Testis (tissue), 2 donors: ENCODE measurements at regions not wholly inside any gene's neighbourhood (a gene's known extent, or its start where the extent isn't known, plus 50 kb on each side); places are given as distances from the start of the nearest gene placed in this dataset.

Experiments
- POLR2A ChIP-seq: fragments of 450-650 bp; IDR thresholded peaks from one replicate; pipeline ENCODE4 v1.6.1; 2017; ENCODE audit warnings: antibody characterized with exemption, mild to moderate bottlenecking, moderate library complexity
- TF ChIP-seq, protein P1 (sequence below), 3 experiments: fragments of 450-650 bp in 2 of 3; fragments of 200-600 bp in 1 of 3; sonication (generic) in 1 of 3; IDR thresholded peaks; one replicate each; pipeline ENCODE4 v1.5.1; 2016 to 2019; ENCODE audit warnings: antibody characterized with exemption in 3 of 3, mild to moderate bottlenecking in 2 of 3, moderate library complexity in 1 of 3

DNA sequence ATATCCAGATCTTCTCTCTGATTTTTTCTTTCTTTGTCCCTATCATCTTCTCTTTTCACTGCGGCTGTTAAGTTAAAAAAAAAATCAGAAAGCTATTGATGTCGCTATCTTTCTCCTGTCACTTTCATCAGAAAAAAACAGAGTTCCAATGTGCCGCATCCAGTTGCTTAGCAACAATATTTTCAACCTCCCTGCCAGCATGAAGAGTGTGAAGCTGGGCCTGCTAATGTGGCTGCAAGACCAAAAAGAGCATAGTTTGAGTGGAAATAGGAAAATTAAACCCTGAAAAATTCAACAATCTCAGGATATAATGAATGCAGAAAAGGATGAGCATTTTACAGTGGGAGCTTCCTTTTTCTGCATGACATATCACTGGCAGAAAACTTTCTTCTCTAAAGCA, 1025.4 kb upstream of the LRFN5 start:
- TF ChIP-seq, protein P1, sequence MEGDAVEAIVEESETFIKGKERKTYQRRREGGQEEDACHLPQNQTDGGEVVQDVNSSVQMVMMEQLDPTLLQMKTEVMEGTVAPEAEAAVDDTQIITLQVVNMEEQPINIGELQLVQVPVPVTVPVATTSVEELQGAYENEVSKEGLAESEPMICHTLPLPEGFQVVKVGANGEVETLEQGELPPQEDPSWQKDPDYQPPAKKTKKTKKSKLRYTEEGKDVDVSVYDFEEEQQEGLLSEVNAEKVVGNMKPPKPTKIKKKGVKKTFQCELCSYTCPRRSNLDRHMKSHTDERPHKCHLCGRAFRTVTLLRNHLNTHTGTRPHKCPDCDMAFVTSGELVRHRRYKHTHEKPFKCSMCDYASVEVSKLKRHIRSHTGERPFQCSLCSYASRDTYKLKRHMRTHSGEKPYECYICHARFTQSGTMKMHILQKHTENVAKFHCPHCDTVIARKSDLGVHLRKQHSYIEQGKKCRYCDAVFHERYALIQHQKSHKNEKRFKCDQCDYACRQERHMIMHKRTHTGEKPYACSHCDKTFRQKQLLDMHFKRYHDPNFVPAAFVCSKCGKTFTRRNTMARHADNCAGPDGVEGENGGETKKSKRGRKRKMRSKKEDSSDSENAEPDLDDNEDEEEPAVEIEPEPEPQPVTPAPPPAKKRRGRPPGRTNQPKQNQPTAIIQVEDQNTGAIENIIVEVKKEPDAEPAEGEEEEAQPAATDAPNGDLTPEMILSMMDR (IDR thresholded peaks at IDR 0.05), result no peak
- no peak for TF ChIP-seq POLR2A
